Large intestine (tissue), 3 donors: ENCODE measurements at regions not wholly inside any gene's neighbourhood (a gene's known extent, or its start where the extent isn't known, plus 50 kb on each side); places are given as distances from the start of the nearest gene placed in this dataset.

Experiments used
- DNase-seq, 2 donors: peaks; one replicate each; pipeline versions ENCODE4 v3.0.0 to v3.0.0-alpha.2; 2013
- H3K27ac ChIP-seq: one replicate; pipeline ENCODE4 v1.5.1; 2013; ENCODE audit warnings: low read length
- H3K27me3 ChIP-seq: 2 replicates; pipeline ENCODE4 v1.6.1; 2013; ENCODE audit warnings: low read length; ENCODE audit not compliant: control insufficient read depth, insufficient read depth
- H3K36me3 ChIP-seq: 2 replicates; pipeline ENCODE4 v1.6.1; 2013; ENCODE audit warnings: low read length; ENCODE audit not compliant: control insufficient read depth, insufficient read depth
- H3K4me1 ChIP-seq: one replicate; pipeline ENCODE4 v1.6.1; 2013; ENCODE audit warnings: low read length; ENCODE audit not compliant: control insufficient read depth, insufficient read depth
- H3K4me3 ChIP-seq: one replicate; pipeline ENCODE4 v1.5.1; 2013; ENCODE audit warnings: low read length
- H3K9me3 ChIP-seq: one replicate; pipeline ENCODE4 v1.6.1; 2013; ENCODE audit warnings: mild to moderate bottlenecking, low read depth, low read length, moderate library complexity; ENCODE audit not compliant: control insufficient read depth
- WGBS: methylation state at CpG from one replicate; pipeline ENCODE4 v1.1.5; 2013; ENCODE audit warnings: low lambda C conversion rate; ENCODE audit not compliant: insufficient coverage; 5-methylcytosine and 5-hydroxymethylcytosine counted together

- no peaks in the 10 kb centered on the region for H3K36me3 ChIP-seq
- no peak overlapping the region for H3K27ac ChIP-seq
- H3K27me3 ChIP-seq = no peaks in the 10 kb centered on the region
- H3K4me3 ChIP-seq = no peak overlapping the region
- H3K4me1 ChIP-seq = no peaks in the 10 kb centered on the region
- H3K9me3 ChIP-seq = no peaks in the 10 kb centered on the region
- no peak for DNase-seq
- WGBS = 100% methylated on average over 2 of the region's 5 CpGs
Observed at GRCh38 chr5:179478624-179479023, 71.7 kb upstream of the RUFY1 start.

GRCh38 chr5:179475208-179475751, 75.1 kb upstream of the RUFY1 start:
- no CpG with 5 or more reads among the region's 19 CpGs for WGBS
- peak; percentile 48 to 52 for DNase-seq
- Histone ChIP-seq H3K27ac (no peak overlapping the region), H3K4me3 (no peak overlapping the region), H3K36me3 (no peaks in the 10 kb centered on the region), H3K27me3 (no peaks in the 10 kb centered on the region), H3K9me3 (no peaks in the 10 kb centered on the region), H3K4me1 (no peaks in the 10 kb centered on the region)

- no peak for DNase-seq
- Histone ChIP-seq H3K4me1 (no peaks in the 10 kb centered on the region), H3K4me3 (no peak overlapping the region), H3K9me3 (no peaks in the 10 kb centered on the region), H3K36me3 (no peaks in the 10 kb centered on the region), H3K27ac (no peak overlapping the region), H3K27me3 (no peaks in the 10 kb centered on the region)
- whole genome bisulfite sequencing = no CpG with 5 or more reads among the region's 18 CpGs
Observed at GRCh38 chr5:179472641-179473040, 77.7 kb upstream of the RUFY1 start.

GRCh38 chr5:179472174-179472573, 78.2 kb upstream of the RUFY1 start:
- no peaks in the 10 kb centered on the region for H3K27me3 ChIP-seq
- no CpG with 5 or more reads among the region's 4 CpGs for WGBS
- H3K4me1 ChIP-seq = no peaks in the 10 kb centered on the region
- no peaks in the 10 kb centered on the region for H3K9me3 ChIP-seq
- no peaks in the 10 kb centered on the region for H3K36me3 ChIP-seq
- no peak overlapping the region for H3K27ac ChIP-seq
- no peak for DNase-seq
- H3K4me3 ChIP-seq = no peak overlapping the region

- Histone ChIP-seq H3K27me3 (no peaks in the 10 kb centered on the region), H3K4me1 (no peaks in the 10 kb centered on the region), H3K36me3 (no peaks in the 10 kb centered on the region), H3K4me3 (no peak overlapping the region), H3K27ac (no peak overlapping the region), H3K9me3 (no peaks in the 10 kb centered on the region)
- DNase-seq = no peak
- no CpG with 5 or more reads among the region's 11 CpGs for WGBS
Observed at GRCh38 chr5:179470201-179470600, 80.2 kb upstream of the RUFY1 start.

GRCh38 chr5:179468696-179469095, 81.7 kb upstream of the RUFY1 start:
- DNase-seq = no peak
- H3K4me3 ChIP-seq = no peak overlapping the region
- H3K4me1 ChIP-seq = no peaks in the 10 kb centered on the region
- no peaks in the 10 kb centered on the region for H3K9me3 ChIP-seq
- H3K27me3 ChIP-seq = no peaks in the 10 kb centered on the region
- no CpG with 5 or more reads among the region's 8 CpGs for WGBS
- no peaks in the 10 kb centered on the region for H3K36me3 ChIP-seq
- H3K27ac ChIP-seq = no peak overlapping the region

GRCh38 chr5:179467441-179467840, 82.9 kb upstream of the RUFY1 start:
- no peaks in the 10 kb centered on the region for H3K27me3 ChIP-seq
- no peak overlapping the region for H3K27ac ChIP-seq
- H3K9me3 ChIP-seq = no peaks in the 10 kb centered on the region
- no peaks in the 10 kb centered on the region for H3K4me1 ChIP-seq
- H3K36me3 ChIP-seq = no peaks in the 10 kb centered on the region
- no CpG with 5 or more reads among the region's 11 CpGs for WGBS
- no peak overlapping the region for H3K4me3 ChIP-seq
- DNase-seq = no peak

GRCh38 chr5:179464631-179465030, 85.7 kb upstream of the RUFY1 start:
- no peaks in the 10 kb centered on the region for H3K36me3 ChIP-seq
- no CpG with 5 or more reads among the region's 10 CpGs for WGBS
- no peak for DNase-seq
- H3K4me3 ChIP-seq = no peak overlapping the region
- no peaks in the 10 kb centered on the region for H3K27me3 ChIP-seq
- no peaks in the 10 kb centered on the region for H3K4me1 ChIP-seq
- no peak overlapping the region for H3K27ac ChIP-seq
- H3K9me3 ChIP-seq = no peaks in the 10 kb centered on the region

GRCh38 chr5:179462040-179462439, 88.3 kb upstream of the RUFY1 start:
- no CpG with 5 or more reads among the region's 12 CpGs for WGBS
- Histone ChIP-seq H3K36me3 (no peaks in the 10 kb centered on the region), H3K27ac (no peak overlapping the region), H3K4me1 (no peaks in the 10 kb centered on the region), H3K4me3 (no peak overlapping the region), H3K27me3 (no peaks in the 10 kb centered on the region), H3K9me3 (no peaks in the 10 kb centered on the region)
- no peak for DNase-seq

GRCh38 chr5:179461576-179461975, 88.8 kb upstream of the RUFY1 start:
- no CpG with 5 or more reads among the region's 3 CpGs for WGBS
- H3K27me3 ChIP-seq = no peaks in the 10 kb centered on the region

GRCh38 chr5:179459771-179460170, 90.6 kb upstream of the RUFY1 start:
- no peak for DNase-seq
- Histone ChIP-seq H3K4me3 (no peak overlapping the region), H3K27me3 (no peaks in the 10 kb centered on the region), H3K27ac (no peak overlapping the region), H3K36me3 (no peaks in the 10 kb centered on the region), H3K4me1 (no peaks in the 10 kb centered on the region), H3K9me3 (peaks cover 4% of the 10 kb centered on the region)
- no CpG with 5 or more reads among the region's 10 CpGs for WGBS

More at GRCh38 chr5:179461576-179461975, 88.8 kb upstream of the RUFY1 start:
- H3K4me3 ChIP-seq = no peak overlapping the region
- H3K36me3 ChIP-seq = no peaks in the 10 kb centered on the region
- H3K9me3 ChIP-seq = no peaks in the 10 kb centered on the region
- no peak for DNase-seq
- no peaks in the 10 kb centered on the region for H3K4me1 ChIP-seq
- no peak overlapping the region for H3K27ac ChIP-seq
